ENCODE measurements at regions not wholly inside any gene's neighbourhood (a gene's known extent, or its start where the extent isn't known, plus 50 kb on each side); places are given as distances from the start of the nearest gene placed in this dataset.
"Not testable (repeated sequence)": the region's sequence is repeated elsewhere in the genome, so short reads cannot be mapped to it uniquely, and the experiment has no call there.

- ATAC-seq (ENCODE audit: low FRiP score) = no peak
These were observed 244.2 kb upstream of the ACVR2A start for GRCh38 chr2:147600646-147601045.

GRCh38 chr2:147600223-147600622 lies 244.6 kb upstream of the ACVR2A start:
- no peak overlapping the region for H3K27ac ChIP-seq (ENCODE audit: low read depth in 1 of 2, low read length in 2 of 2)
- ATAC-seq (ENCODE audit: low FRiP score) = no peak
- WGBS, 2 donors = 60 to 66% methylated on average over 7 of the region's 7 CpGs

More at GRCh38 chr2:147600646-147601045, 244.2 kb upstream of the ACVR2A start:
- Histone ChIP-seq H3K4me3 (ENCODE audit: low read length in 2 of 2) (no peak overlapping the region), H3K27me3 (ENCODE audit: control insufficient read depth in 1 of 2, insufficient read depth in 2 of 2, low read length in 1 of 2) (no peaks in the 10 kb centered on the region), H3K4me1 (ENCODE audit: control insufficient read depth in 1 of 2, insufficient read depth in 2 of 2, low read length in 2 of 2) (no peaks in the 10 kb centered on the region), H3K9me3 (ENCODE audit: control insufficient read depth, low read length) (peaks cover 2% of the 10 kb centered on the region), H3K36me3 (ENCODE audit: control insufficient read depth in 1 of 2, insufficient read depth in 2 of 2, low read length in 1 of 2) (no peaks in the 10 kb centered on the region), H3K27ac (ENCODE audit: low read depth in 1 of 2, low read length in 2 of 2) (no peak overlapping the region)
- no peak for DNase-seq
- intact Hi-C loops (cut with DNase I) = no loop called here
- WGBS, 2 donors = 50 to 59% methylated on average over 5 of the region's 5 CpGs

GRCh38 chr2:147595200-147595599 lies 249.6 kb upstream of the ACVR2A start:
- WGBS, 2 donors = 5 to 16% methylated on average over 4 of the region's 4 CpGs
- peaks cover 0 to 2% of the 10 kb centered on the region in 2 donors for H3K27me3 ChIP-seq (ENCODE audit: control insufficient read depth in 1 of 2, insufficient read depth in 2 of 2, low read length in 1 of 2)

More at GRCh38 chr2:147600223-147600622, 244.6 kb upstream of the ACVR2A start:
- no peaks in the 10 kb centered on the region for H3K36me3 ChIP-seq (ENCODE audit: control insufficient read depth in 1 of 2, insufficient read depth in 2 of 2, low read length in 1 of 2)
- DNase-seq = no peak
- peaks cover 2% of the 10 kb centered on the region for H3K9me3 ChIP-seq (ENCODE audit: control insufficient read depth, low read length)
- H3K27me3 ChIP-seq (ENCODE audit: control insufficient read depth in 1 of 2, insufficient read depth in 2 of 2, low read length in 1 of 2) = no peaks in the 10 kb centered on the region
- H3K4me3 ChIP-seq (ENCODE audit: low read length in 2 of 2) = no peak overlapping the region
- H3K4me1 ChIP-seq (ENCODE audit: control insufficient read depth in 1 of 2, insufficient read depth in 2 of 2, low read length in 2 of 2) = no peaks in the 10 kb centered on the region
- intact Hi-C loops (cut with DNase I) = no loop called here

GRCh38 chr2:147594038-147594437 lies 250.8 kb upstream of the ACVR2A start:
- intact Hi-C loops (cut with DNase I) = no loop called here
- Histone ChIP-seq H3K9me3 (ENCODE audit: control insufficient read depth, low read length) (peaks cover 8% of the 10 kb centered on the region), H3K36me3 (ENCODE audit: control insufficient read depth in 1 of 2, insufficient read depth in 2 of 2, low read length in 1 of 2) (no peaks in the 10 kb centered on the region), H3K4me1 (ENCODE audit: control insufficient read depth in 1 of 2, insufficient read depth in 2 of 2, low read length in 2 of 2) (no peaks in the 10 kb centered on the region), H3K27ac (ENCODE audit: low read depth in 1 of 2, low read length in 2 of 2) (no peak overlapping the region), H3K27me3 (ENCODE audit: control insufficient read depth in 1 of 2, insufficient read depth in 2 of 2, low read length in 1 of 2) (peaks cover 0 to 2% of the 10 kb centered on the region in 2 donors), H3K4me3 (ENCODE audit: low read length in 2 of 2) (no peak overlapping the region)
- no peak for ATAC-seq (ENCODE audit: low FRiP score)
- 84 to 92% methylated on average over 3 of the region's 3 CpGs for WGBS, 2 donors
- no peak for DNase-seq

More at GRCh38 chr2:147595200-147595599, 249.6 kb upstream of the ACVR2A start:
- H3K27ac ChIP-seq (ENCODE audit: low read depth in 1 of 2, low read length in 2 of 2) = no peak overlapping the region
- DNase-seq = no peak
- H3K36me3 ChIP-seq (ENCODE audit: control insufficient read depth in 1 of 2, insufficient read depth in 2 of 2, low read length in 1 of 2) = no peaks in the 10 kb centered on the region
- ATAC-seq (ENCODE audit: low FRiP score) = peak; percentile 67
- intact Hi-C loops (cut with DNase I) = no loop called here
- H3K4me3 ChIP-seq (ENCODE audit: low read length in 2 of 2) = no peak overlapping the region
- peaks cover 8% of the 10 kb centered on the region for H3K9me3 ChIP-seq (ENCODE audit: control insufficient read depth, low read length)
- no peaks in the 10 kb centered on the region for H3K4me1 ChIP-seq (ENCODE audit: control insufficient read depth in 1 of 2, insufficient read depth in 2 of 2, low read length in 2 of 2)

- H3K9me3 ChIP-seq (ENCODE audit: control insufficient read depth, low read length); H3K4me1 ChIP-seq (ENCODE audit: control insufficient read depth in 1 of 2, insufficient read depth in 2 of 2, low read length in 2 of 2); H3K27ac ChIP-seq (ENCODE audit: low read depth in 1 of 2, low read length in 2 of 2); intact Hi-C loops (cut with DNase I); H3K4me3 ChIP-seq (ENCODE audit: low read length in 2 of 2); H3K36me3 ChIP-seq (ENCODE audit: control insufficient read depth in 1 of 2, insufficient read depth in 2 of 2, low read length in 1 of 2); DNase-seq; H3K27me3 ChIP-seq (ENCODE audit: control insufficient read depth in 1 of 2, insufficient read depth in 2 of 2, low read length in 1 of 2); ATAC-seq (ENCODE audit: low FRiP score): not testable (repeated sequence)
- WGBS, 2 donors = 97 to 100% methylated on average over 2 of the region's 2 CpGs
These were observed 252.0 kb upstream of the ACVR2A start for GRCh38 chr2:147592784-147593183.

GRCh38 chr2:147589127-147589526 lies 255.7 kb upstream of the ACVR2A start:
- peaks cover 6% of the 10 kb centered on the region for H3K9me3 ChIP-seq (ENCODE audit: control insufficient read depth, low read length)
- H3K27ac ChIP-seq (ENCODE audit: low read depth in 1 of 2, low read length in 2 of 2) = no peak overlapping the region
- ATAC-seq (ENCODE audit: low FRiP score) (no peak), DNase-seq (no peak)
- no peak overlapping the region for H3K4me3 ChIP-seq (ENCODE audit: low read length in 2 of 2)
- 43 to 57% methylated on average over 1 of the region's 1 CpG for WGBS, 2 donors
- intact Hi-C loops (cut with DNase I) = no loop called here
- peaks cover 0 to 2% of the 10 kb centered on the region in 2 donors for H3K27me3 ChIP-seq (ENCODE audit: control insufficient read depth in 1 of 2, insufficient read depth in 2 of 2, low read length in 1 of 2)
- no peaks in the 10 kb centered on the region for H3K36me3 ChIP-seq (ENCODE audit: control insufficient read depth in 1 of 2, insufficient read depth in 2 of 2, low read length in 1 of 2)
- no peaks in the 10 kb centered on the region for H3K4me1 ChIP-seq (ENCODE audit: control insufficient read depth in 1 of 2, insufficient read depth in 2 of 2, low read length in 2 of 2)

GRCh38 chr2:147588191-147588590 lies 256.6 kb upstream of the ACVR2A start:
- Histone ChIP-seq H3K36me3 (ENCODE audit: control insufficient read depth in 1 of 2, insufficient read depth in 2 of 2, low read length in 1 of 2) (no peaks in the 10 kb centered on the region), H3K4me3 (ENCODE audit: low read length in 2 of 2) (no peak overlapping the region), H3K27ac (ENCODE audit: low read depth in 1 of 2, low read length in 2 of 2) (no peak overlapping the region), H3K4me1 (ENCODE audit: control insufficient read depth in 1 of 2, insufficient read depth in 2 of 2, low read length in 2 of 2) (no peaks in the 10 kb centered on the region), H3K27me3 (ENCODE audit: control insufficient read depth in 1 of 2, insufficient read depth in 2 of 2, low read length in 1 of 2) (no peaks in the 10 kb centered on the region), H3K9me3 (ENCODE audit: control insufficient read depth, low read length) (peaks cover 3% of the 10 kb centered on the region)
- intact Hi-C loops (cut with DNase I) = no loop called here
- ATAC-seq (ENCODE audit: low FRiP score) = no peak
- 49 to 53% methylated on average over 2 of the region's 2 CpGs for WGBS, 2 donors
- no peak for DNase-seq

GRCh38 chr2:147578529-147578928 lies 266.3 kb upstream of the ACVR2A start:
- Histone ChIP-seq H3K27me3 (ENCODE audit: control insufficient read depth in 1 of 2, insufficient read depth in 2 of 2, low read length in 1 of 2) (peaks cover 0 to 2% of the 10 kb centered on the region in 2 donors), H3K27ac (ENCODE audit: low read depth in 1 of 2, low read length in 2 of 2) (no peak overlapping the region), H3K4me1 (ENCODE audit: control insufficient read depth in 1 of 2, insufficient read depth in 2 of 2, low read length in 2 of 2) (no peaks in the 10 kb centered on the region), H3K4me3 (ENCODE audit: low read length in 2 of 2) (no peak overlapping the region), H3K9me3 (ENCODE audit: control insufficient read depth, low read length) (no peaks in the 10 kb centered on the region), H3K36me3 (ENCODE audit: control insufficient read depth in 1 of 2, insufficient read depth in 2 of 2, low read length in 1 of 2) (no peaks in the 10 kb centered on the region)
- WGBS, 2 donors = 84 to 90% methylated on average over 3 of the region's 3 CpGs
- ATAC-seq (ENCODE audit: low FRiP score) (no peak), DNase-seq (no peak)
- intact Hi-C loops (cut with DNase I) = no loop called here

GRCh38 chr2:147577998-147578380 lies 266.8 kb upstream of the ACVR2A start:
- no peak for DNase-seq
- Histone ChIP-seq H3K9me3 (ENCODE audit: control insufficient read depth, low read length) (no peaks in the 10 kb centered on the region), H3K4me3 (ENCODE audit: low read length in 2 of 2) (no peak overlapping the region), H3K27me3 (ENCODE audit: control insufficient read depth in 1 of 2, insufficient read depth in 2 of 2, low read length in 1 of 2) (peaks cover 0 to 2% of the 10 kb centered on the region in 2 donors), H3K27ac (ENCODE audit: low read depth in 1 of 2, low read length in 2 of 2) (no peak overlapping the region), H3K36me3 (ENCODE audit: control insufficient read depth in 1 of 2, insufficient read depth in 2 of 2, low read length in 1 of 2) (no peaks in the 10 kb centered on the region), H3K4me1 (ENCODE audit: control insufficient read depth in 1 of 2, insufficient read depth in 2 of 2, low read length in 2 of 2) (no peaks in the 10 kb centered on the region)
- ATAC-seq (ENCODE audit: low FRiP score) = no peak
- intact Hi-C loops (cut with DNase I) = no loop called here
- 83 to 93% methylated on average over 2 of the region's 2 CpGs for WGBS, 2 donors
